Natural killer cell (primary cell): ENCODE measurements at regions not wholly inside any gene's neighbourhood (a gene's known extent, or its start where the extent isn't known, plus 50 kb on each side); places are given as distances from the start of the nearest gene placed in this dataset.

ENCODE experiments used
- ATAC-seq, 3 donors: fragments of 150-1000 bp in 2 of 3; fragments of 200-7000 bp in 1 of 3; cut with Tn5 transposase; 1 replicate in 1 of 3; 2 replicates in 2 of 3; pipeline ENCODE4 v1.10.0; 2021; ENCODE audit warnings: mild to moderate bottlenecking in 2 of 3, moderate library complexity in 2 of 3
- DNase-seq, 2 donors: peaks; one replicate each; pipeline versions ENCODE4 v3.0.0 to v3.0.0-alpha.2; 2013 to 2021; ENCODE audit warnings: mixed read lengths in 1 of 2
- H3K27ac ChIP-seq: one replicate; pipeline ENCODE4 v1.5.1; 2013; ENCODE audit warnings: mild to moderate bottlenecking, low read length
- H3K27me3 ChIP-seq: one replicate; pipeline ENCODE4 v1.6.1; 2013; ENCODE audit warnings: low read length; ENCODE audit not compliant: control insufficient read depth, insufficient read depth
- H3K36me3 ChIP-seq: one replicate; pipeline ENCODE4 v1.6.1; 2013; ENCODE audit warnings: low read length; ENCODE audit not compliant: control insufficient read depth, insufficient read depth
- H3K4me1 ChIP-seq: one replicate; pipeline ENCODE4 v1.6.1; 2013; ENCODE audit warnings: low read length; ENCODE audit not compliant: control insufficient read depth, insufficient read depth
- H3K4me3 ChIP-seq: one replicate; pipeline ENCODE4 v1.5.1; 2013; ENCODE audit warnings: low read length
- H3K9me3 ChIP-seq: one replicate; pipeline ENCODE4 v1.6.1; 2013; ENCODE audit warnings: low read length; ENCODE audit not compliant: control insufficient read depth, insufficient read depth
- H3K27ac Mint-ChIP-seq, 2 donors: one replicate each; pipeline ENCODE4 v1.8.0; 2022; ENCODE audit warnings: mild to moderate bottlenecking in 2 of 2, mixed read lengths in 2 of 2, moderate library complexity in 1 of 2
- H3K27me3 Mint-ChIP-seq, 2 donors: one replicate each; pipeline ENCODE4 v1.8.0; 2022; ENCODE audit warnings: low read depth in 2 of 2, mixed read lengths in 2 of 2
- H3K36me3 Mint-ChIP-seq: one replicate; pipeline ENCODE4 v1.8.0; 2022; ENCODE audit warnings: mixed read lengths
- H3K4me1 Mint-ChIP-seq, 2 donors: one replicate each; pipeline ENCODE4 v1.8.0; 2022; ENCODE audit warnings: mixed read lengths in 2 of 2
- H3K4me3 Mint-ChIP-seq: one replicate; pipeline ENCODE4 v1.8.0; 2022; ENCODE audit warnings: mild to moderate bottlenecking, moderate library complexity, mixed read lengths
- H3K9me3 Mint-ChIP-seq, 2 donors: one replicate each; pipeline ENCODE4 v1.8.0; 2022; ENCODE audit warnings: mixed read lengths in 2 of 2
- CTCF ChIP-seq: fragments of 200-600 bp; IDR thresholded peaks from one replicate; pipeline ENCODE4 v1.8.0; 2022; ENCODE audit warnings: antibody characterized with exemption
- WGBS: methylation state at CpG from one replicate; pipeline ENCODE4 v1.1.7; 2013; ENCODE audit warnings: missing lambda C conversion rate; ENCODE audit not compliant: insufficient coverage; 5-methylcytosine and 5-hydroxymethylcytosine counted together
- intact Hi-C: fragments of 100-400 bp; cut with micrococcal nuclease; formaldehyde crosslinking; loops from one replicate; pipeline ENCODE4 v1.14.2; 2022

- Mint-ChIP-seq H3K4me1 (no peaks in the 10 kb centered on the region), H3K27me3 (no peaks in the 10 kb centered on the region), H3K9me3 (peaks cover 0 to 6% of the 10 kb centered on the region in 2 donors), H3K27ac (no peak overlapping the region), H3K36me3 (no peaks in the 10 kb centered on the region), H3K4me3 (no peak overlapping the region)
- ATAC-seq (no peak), DNase-seq (no peak)
- Histone ChIP-seq H3K27ac (no peak overlapping the region), H3K4me1 (no peaks in the 10 kb centered on the region), H3K9me3 (no peaks in the 10 kb centered on the region), H3K36me3 (no peaks in the 10 kb centered on the region), H3K27me3 (no peaks in the 10 kb centered on the region), H3K4me3 (no peak overlapping the region)
- intact Hi-C loops, result no loop called here
- TF ChIP-seq CTCF, result no peak
These were observed 136.4 kb upstream of the LGR5 start for GRCh38 chr12:71303199-71303598.

GRCh38 chr12:71300772-71301675 is 138.6 kb upstream of the LGR5 start:
- Histone ChIP-seq H3K4me3 (no peak overlapping the region), H3K27me3 (no peaks in the 10 kb centered on the region), H3K36me3 (no peaks in the 10 kb centered on the region), H3K9me3 (no peaks in the 10 kb centered on the region), H3K27ac (no peak overlapping the region), H3K4me1 (no peaks in the 10 kb centered on the region)
- no peak for TF ChIP-seq CTCF
- WGBS, result 92% methylated on average over 4 of the region's 4 CpGs
- intact Hi-C loops, result no loop called here
- H3K36me3 Mint-ChIP-seq, result no peaks in the 10 kb centered on the region
- no peaks in the 10 kb centered on the region for H3K27me3 Mint-ChIP-seq
- peaks cover 0 to 4% of the 10 kb centered on the region in 2 donors for H3K9me3 Mint-ChIP-seq
- no peak overlapping the region for H3K4me3 Mint-ChIP-seq
- ATAC-seq, result no peak
- DNase-seq, result no peak
- H3K27ac Mint-ChIP-seq, result no peak overlapping the region
- H3K4me1 Mint-ChIP-seq, result no peaks in the 10 kb centered on the region

- Mint-ChIP-seq H3K4me1 (no peaks in the 10 kb centered on the region), H3K4me3 (no peak overlapping the region), H3K27ac (no peak overlapping the region), H3K36me3 (no peaks in the 10 kb centered on the region), H3K9me3 (peaks cover 2 to 5% of the 10 kb centered on the region in 2 donors), H3K27me3 (no peaks in the 10 kb centered on the region)
- WGBS, result 89% methylated on average over 6 of the region's 6 CpGs
- Histone ChIP-seq H3K36me3 (no peaks in the 10 kb centered on the region), H3K4me3 (no peak overlapping the region), H3K4me1 (no peaks in the 10 kb centered on the region), H3K9me3 (no peaks in the 10 kb centered on the region), H3K27me3 (no peaks in the 10 kb centered on the region), H3K27ac (no peak overlapping the region)
- no peak for TF ChIP-seq CTCF
- ATAC-seq (no peak), DNase-seq (no peak)
- intact Hi-C loops, result no loop called here
These were observed 139.8 kb upstream of the LGR5 start for GRCh38 chr12:71299541-71300376.
